DND-41 (cell line): ENCODE measurements at regions not wholly inside any gene's neighbourhood (a gene's known extent, or its start where the extent isn't known, plus 50 kb on each side); places are given as distances from the start of the nearest gene placed in this dataset.

Experiments used
- ATAC-seq: fragments of 200-7000 bp; cut with Tn5 transposase; 3 replicates; pipeline ENCODE4 v1.9.1; 2021; ENCODE audit warnings: low read depth; ENCODE audit not compliant: insufficient read depth
- DNase-seq: peaks from one replicate; pipeline ENCODE4 v3.0.0-alpha.2; 2020
- H2AFZ ChIP-seq: 2 replicates; pipeline ENCODE4 v1.6.0; 2012; ENCODE audit warnings: low read depth, low read length
- H3K27ac ChIP-seq: 2 replicates; pipeline ENCODE4 v1.5.1; 2012; ENCODE audit warnings: low read length, inconsistent platforms
- H3K27me3 ChIP-seq: fragments of 200-600 bp; sonication (generic); 2 replicates; pipeline ENCODE4 v1.6.0; 2012; ENCODE audit warnings: low read length, mild to moderate bottlenecking, inconsistent platforms; ENCODE audit not compliant: insufficient read depth, poor library complexity
- H3K36me3 ChIP-seq: 2 replicates; pipeline ENCODE4 v1.5.1; 2012; ENCODE audit warnings: low read length, inconsistent platforms; ENCODE audit not compliant: insufficient read depth
- H3K4me1 ChIP-seq: 2 replicates; pipeline ENCODE4 v1.5.1; 2012; ENCODE audit warnings: mild to moderate bottlenecking, low read length; ENCODE audit not compliant: insufficient read depth
- H3K4me2 ChIP-seq: 2 replicates; pipeline ENCODE4 v1.6.0; 2012; ENCODE audit warnings: mild to moderate bottlenecking, moderate library complexity, low read length, inconsistent platforms; ENCODE audit not compliant: insufficient read depth
- H3K4me3 ChIP-seq, 2 experiments: fragments of 200-600 bp in 1 of 2; shearing (Covaris generic) in 1 of 2; 2 replicates each; pipeline ENCODE4 v1.5.1; 2012 to 2016; ENCODE audit warnings: inconsistent platforms in 2 of 2, low read length in 2 of 2, mild to moderate bottlenecking in 2 of 2, low read depth in 1 of 2, moderate library complexity in 1 of 2
- H3K79me2 ChIP-seq: 2 replicates; pipeline ENCODE4 v1.6.0; 2012; ENCODE audit warnings: low read length, inconsistent platforms; ENCODE audit not compliant: insufficient read depth
- H3K9ac ChIP-seq: 2 replicates; pipeline ENCODE4 v1.6.0; 2012; ENCODE audit warnings: low read depth, mild to moderate bottlenecking, inconsistent platforms, low read length, moderate library complexity
- H3K9me3 ChIP-seq: 2 replicates; pipeline ENCODE4 v1.5.1; 2012; ENCODE audit warnings: low read length, moderate library complexity, mild to moderate bottlenecking, inconsistent platforms; ENCODE audit not compliant: insufficient read depth, severe bottlenecking
- H4K20me1 ChIP-seq: 2 replicates; pipeline ENCODE4 v1.6.0; 2012; ENCODE audit warnings: low read length; ENCODE audit not compliant: insufficient read depth
- EZH2 ChIP-seq: IDR thresholded peaks from 3 replicates; pipeline ENCODE4 v1.6.1; 2012; ENCODE audit warnings: borderline replicate concordance, low read depth, mild to moderate bottlenecking, moderate library complexity, low read length, inconsistent platforms; ENCODE audit not compliant: severe bottlenecking
- TF ChIP-seq, protein P1 (sequence below): IDR thresholded peaks from 2 replicates; pipeline ENCODE4 v1.5.1; 2012; ENCODE audit warnings: borderline replicate concordance, low read length, moderate library complexity, mild to moderate bottlenecking; ENCODE audit not compliant: poor library complexity, severe bottlenecking; ENCODE audit errors: extremely low read depth

DNA sequence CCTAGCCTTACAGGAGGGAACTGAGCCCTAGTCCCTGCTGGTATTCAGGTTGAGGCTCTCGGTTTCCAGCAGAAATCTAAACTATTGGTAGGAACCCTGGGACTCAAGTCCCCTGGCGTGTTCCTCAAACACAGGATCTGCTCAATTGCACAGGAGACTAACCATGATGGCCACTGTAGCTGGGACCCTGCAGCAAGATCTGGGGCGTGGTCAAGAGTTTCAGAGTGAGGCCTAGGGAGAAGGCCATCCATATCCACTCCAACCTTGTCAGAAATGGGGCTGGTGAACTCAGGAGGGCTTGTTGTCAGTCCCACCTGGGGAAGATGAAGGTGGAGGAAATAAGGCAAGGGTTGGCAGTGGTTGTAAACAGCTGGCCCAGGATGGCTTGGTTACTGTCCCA, 49.9 kb upstream of the PAX6 start:
- Histone ChIP-seq H4K20me1 (no peaks in the 10 kb centered on the region), H2AFZ (no peak overlapping the region), H3K27me3 (peaks cover 8% of the 10 kb centered on the region), H3K9ac (no peak overlapping the region), H3K4me1 (no peaks in the 10 kb centered on the region), H3K27ac (no peak overlapping the region), H3K79me2 (no peaks in the 10 kb centered on the region), H3K4me2 (no peak overlapping the region), H3K9me3 (no peaks in the 10 kb centered on the region), H3K36me3 (no peaks in the 10 kb centered on the region), H3K4me3 (no peak overlapping the region)
- no peak for TF ChIP-seq EZH2
- TF ChIP-seq, protein P1, sequence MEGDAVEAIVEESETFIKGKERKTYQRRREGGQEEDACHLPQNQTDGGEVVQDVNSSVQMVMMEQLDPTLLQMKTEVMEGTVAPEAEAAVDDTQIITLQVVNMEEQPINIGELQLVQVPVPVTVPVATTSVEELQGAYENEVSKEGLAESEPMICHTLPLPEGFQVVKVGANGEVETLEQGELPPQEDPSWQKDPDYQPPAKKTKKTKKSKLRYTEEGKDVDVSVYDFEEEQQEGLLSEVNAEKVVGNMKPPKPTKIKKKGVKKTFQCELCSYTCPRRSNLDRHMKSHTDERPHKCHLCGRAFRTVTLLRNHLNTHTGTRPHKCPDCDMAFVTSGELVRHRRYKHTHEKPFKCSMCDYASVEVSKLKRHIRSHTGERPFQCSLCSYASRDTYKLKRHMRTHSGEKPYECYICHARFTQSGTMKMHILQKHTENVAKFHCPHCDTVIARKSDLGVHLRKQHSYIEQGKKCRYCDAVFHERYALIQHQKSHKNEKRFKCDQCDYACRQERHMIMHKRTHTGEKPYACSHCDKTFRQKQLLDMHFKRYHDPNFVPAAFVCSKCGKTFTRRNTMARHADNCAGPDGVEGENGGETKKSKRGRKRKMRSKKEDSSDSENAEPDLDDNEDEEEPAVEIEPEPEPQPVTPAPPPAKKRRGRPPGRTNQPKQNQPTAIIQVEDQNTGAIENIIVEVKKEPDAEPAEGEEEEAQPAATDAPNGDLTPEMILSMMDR, result no peak
- ATAC-seq (no peak), DNase-seq (no peak)
